ENCODE measurements at regions not wholly inside any gene's neighbourhood (a gene's known extent, or its start where the extent isn't known, plus 50 kb on each side); places are given as distances from the start of the nearest gene placed in this dataset.

- DNase-seq (ENCODE audit: extremely low read depth, low read depth) = no peak
- TF ChIP-seq CTCF (IDR thresholded peaks at IDR 0.05; ENCODE audit: low read depth, low read length) = peak; percentile 12; the same call in 1 of the 2 replicates
Observed at GRCh38 chrX:82081027-82081426, 879.1 kb downstream of the SH3BGRL start.

GRCh38 chrX:82087699-82088098, 885.8 kb downstream of the SH3BGRL start:
- no peak for TF ChIP-seq CTCF (IDR thresholded peaks at IDR 0.05; ENCODE audit: low read depth, low read length)
- no peak for DNase-seq (ENCODE audit: extremely low read depth, low read depth)

- no peak for DNase-seq (ENCODE audit: extremely low read depth, low read depth)
- TF ChIP-seq CTCF (IDR thresholded peaks at IDR 0.05; ENCODE audit: low read depth, low read length) = no peak
Observed at GRCh38 chrX:82092307-82092706, 890.4 kb downstream of the SH3BGRL start.

GRCh38 chrX:82125103-82125502, 923.2 kb downstream of the SH3BGRL start:
- no peak for DNase-seq (ENCODE audit: extremely low read depth, low read depth)
- TF ChIP-seq CTCF (IDR thresholded peaks at IDR 0.05; ENCODE audit: low read depth, low read length) = no peak

GRCh38 chrX:82127228-82128123, 925.6 kb downstream of the SH3BGRL start:
- DNase-seq (ENCODE audit: extremely low read depth, low read depth) = no peak
- no peak for TF ChIP-seq CTCF (IDR thresholded peaks at IDR 0.05; ENCODE audit: low read depth, low read length)

GRCh38 chrX:82134378-82134777, 932.5 kb downstream of the SH3BGRL start:
- DNase-seq (ENCODE audit: extremely low read depth, low read depth) = no peak
- TF ChIP-seq CTCF (IDR thresholded peaks at IDR 0.05; ENCODE audit: low read depth, low read length) = no peak

- TF ChIP-seq CTCF (IDR thresholded peaks at IDR 0.05; ENCODE audit: low read depth, low read length) = no peak
- DNase-seq (ENCODE audit: extremely low read depth, low read depth) = no peak
Observed at GRCh38 chrX:82141942-82142341, 940.0 kb downstream of the SH3BGRL start.
